ENCODE measurements at regions not wholly inside any gene's neighbourhood (a gene's known extent, or its start where the extent isn't known, plus 50 kb on each side); places are given as distances from the start of the nearest gene placed in this dataset.

DNA sequence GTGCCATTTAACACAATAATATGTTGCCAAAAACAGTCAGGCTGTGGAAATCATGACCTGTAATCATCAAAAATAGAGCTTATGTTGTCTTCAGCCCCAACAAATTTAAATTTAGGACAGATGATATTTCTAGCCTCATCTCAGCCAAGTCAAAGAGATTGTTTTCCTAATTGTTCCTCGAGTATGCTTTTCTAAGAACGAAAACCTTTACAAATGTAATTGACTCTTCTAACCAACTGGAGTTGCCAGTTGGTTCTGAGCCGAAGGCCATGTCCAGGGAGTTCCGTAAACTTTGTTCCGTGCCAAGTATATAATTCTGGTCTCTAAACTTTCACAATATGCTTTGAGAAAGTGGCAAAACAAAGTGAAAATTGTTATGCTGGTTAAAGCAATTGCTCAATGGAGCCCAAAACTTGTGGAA is 160.8 kb downstream of the CEMIP2 start:
- TF ChIP-seq POLR2A (IDR thresholded peaks at IDR 0.05) (no peak), EP300 (IDR thresholded peaks at IDR 0.05) (no peak), CTCF (IDR thresholded peaks at IDR 0.05) (no peak), POLR2AphosphoS5 (IDR thresholded peaks at IDR 0.05) (no peak)

Data from sigmoid colon (tissue), 4 donors.